K562 (cell line): ENCODE measurements at regions not wholly inside any gene's neighbourhood (a gene's known extent, or its start where the extent isn't known, plus 50 kb on each side); places are given as distances from the start of the nearest gene placed in this dataset.

Experiments used
- ATAC-seq: fragments of 200-7000 bp; cut with Tn5 transposase; 3 replicates; pipeline ENCODE4 v1.9.1; 2020; ENCODE audit warnings: moderate library complexity
- BruUV-seq: library from RNA; stranded (reverse); fragments of 400-500 nt; replicated peaks from 2 replicates; lab custom pipeline; 2021; lab: Mats Ljungman, UMichigan
- CTCF ChIA-PET: fragments of 300-600 bp; formaldehyde crosslinking; extraction: SDS; loops from one replicate; lab custom pipeline; 2021; ENCODE audit warnings: low intra/inter-chr PET ratio; lab: Yijun Ruan, JAX
- POLR2A ChIA-PET: fragments of 300-600, 350-650 bp; sonication (Branson Sonifier 250); formaldehyde crosslinking; extraction: SDS; loops from one replicate; lab custom pipeline; 2021; ENCODE audit warnings: antibody characterized with exemption, inconsistent platforms; lab: Yijun Ruan, JAX
- DNase-seq, 4 experiments: peaks; one replicate each; pipeline versions ENCODE4 v3.0.0 to v3.0.0-alpha.2; 2011 to 2018; ENCODE audit warnings: low spot score in 3 of 4, mixed read lengths in 3 of 4; ENCODE audit errors: extremely low read depth in 1 of 4
- FAIRE-seq: peaks from 2 replicates; lab custom pipeline; 2011; peaks lifted over from hg19 to GRCh38; lab: Jason Lieb, UNC
- H2AFZ ChIP-seq: 2 replicates; pipeline ENCODE4 v1.6.0; 2011; ENCODE audit warnings: low read depth, low read length, control low read depth, inconsistent platforms
- H3K27ac ChIP-seq: fragments of 200-600 bp; 3 replicates; pipeline ENCODE4 v1.8.0; 2011; ENCODE audit warnings: low read depth, mild to moderate bottlenecking, control low read depth, inconsistent platforms, low read length, moderate library complexity, mixed read lengths; ENCODE audit errors: extremely low read depth
- H3K27me3 ChIP-seq, 2 experiments: fragments of 300-600 bp in 1 of 2; 2 replicates in 1 of 2; 3 replicates in 1 of 2; pipeline versions ENCODE4 v1.6.0 to v1.8.0; 2011; ENCODE audit warnings: inconsistent platforms in 2 of 2, low read length in 2 of 2, mild to moderate bottlenecking in 1 of 2, mixed read lengths in 1 of 2, moderate library complexity in 1 of 2; ENCODE audit not compliant: control insufficient read depth in 2 of 2, insufficient read depth in 2 of 2
- H3K36me3 ChIP-seq: fragments of 300-600 bp; 3 replicates; pipeline ENCODE4 v1.8.0; 2011; ENCODE audit warnings: mild to moderate bottlenecking, low read length, inconsistent platforms; ENCODE audit not compliant: control insufficient read depth, insufficient read depth
- H3K4me1 ChIP-seq, 2 experiments: fragments of 200-600 bp in 1 of 2; replicated peaks in 1 of 2; 2 replicates in 1 of 2; 3 replicates in 1 of 2; pipeline versions ENCODE4 v1.5.1 to v1.8.0; 2011; ENCODE audit warnings: inconsistent platforms in 2 of 2, low read length in 2 of 2, mild to moderate bottlenecking in 1 of 2, mixed read lengths in 1 of 2, moderate library complexity in 1 of 2; ENCODE audit not compliant: control insufficient read depth in 2 of 2, insufficient read depth in 2 of 2
- H3K4me2 ChIP-seq: 2 replicates; pipeline ENCODE4 v1.6.1; 2011; ENCODE audit warnings: low read length, control low read depth, inconsistent platforms, mixed read lengths; ENCODE audit not compliant: insufficient read depth
- H3K4me3 ChIP-seq: fragments of 200-600 bp; sonication (generic), shearing (Covaris generic); 2 replicates; pipeline ENCODE4 v1.5.1; 2016; ENCODE audit warnings: control low read depth, inconsistent platforms
- H3K79me2 ChIP-seq: fragments of 200-600 bp; 3 replicates; pipeline ENCODE4 v1.8.0; 2011; ENCODE audit warnings: low read length, inconsistent platforms; ENCODE audit not compliant: control insufficient read depth, insufficient read depth
- H3K9ac ChIP-seq, 2 experiments: 2 replicates each; pipeline versions ENCODE4 v1.6.0 to v1.6.1; 2011; ENCODE audit warnings: low read depth in 2 of 2, low read length in 2 of 2, control low read depth in 1 of 2, inconsistent platforms in 1 of 2, mild to moderate bottlenecking in 1 of 2, mixed read lengths in 1 of 2; ENCODE audit not compliant: insufficient read depth in 1 of 2
- H3K9me1 ChIP-seq: one replicate; pipeline ENCODE4 v1.6.0; 2011; ENCODE audit warnings: inconsistent platforms, mild to moderate bottlenecking, low read length, moderate library complexity; ENCODE audit not compliant: control insufficient read depth, insufficient read depth
- H3K9me3 ChIP-seq: replicated peaks from 2 replicates; pipeline ENCODE4 v1.5.1; 2011; ENCODE audit warnings: low read depth, low read length, inconsistent platforms; ENCODE audit not compliant: control insufficient read depth, insufficient read depth
- H4K20me1 ChIP-seq: replicated peaks from 2 replicates; pipeline ENCODE4 v1.6.1; 2011; ENCODE audit warnings: low read length, inconsistent platforms, mixed read lengths; ENCODE audit not compliant: control insufficient read depth, insufficient read depth
- CBX8 ChIP-seq: fragments of 200-600 bp; sonication (generic); IDR thresholded peaks from 2 replicates; pipeline ENCODE4 v1.6.1; 2012; ENCODE audit warnings: borderline replicate concordance, mixed run types, low read depth, mild to moderate bottlenecking, moderate library complexity, mixed read lengths, low read length, control low read depth, inconsistent platforms; ENCODE audit not compliant: poor library complexity, severe bottlenecking; ENCODE audit errors: extremely low read depth
- MBD2 ChIP-seq: sonication (generic); IDR thresholded peaks from 2 replicates; pipeline ENCODE4 v1.6.1; 2016; ENCODE audit warnings: low read depth, borderline replicate concordance
- MECOM ChIP-seq: fragments of 250-450 bp; sonication (Bioruptor Pico); IDR thresholded peaks from 2 replicates; pipeline ENCODE4 v1.8.0; 2022; ENCODE audit warnings: inconsistent platforms
- MEF2A ChIP-seq: IDR thresholded peaks from 2 replicates; pipeline ENCODE4 v1.6.1; 2011; ENCODE audit warnings: low read depth, mild to moderate bottlenecking, low read length, moderate library complexity; ENCODE audit not compliant: control insufficient read depth
- PHB ChIP-seq: fragments of 250-450 bp; sonication (Bioruptor Pico); IDR thresholded peaks from 2 replicates; pipeline ENCODE4 v1.5.0; 2021
- POLR2AphosphoS2 ChIP-seq: IDR thresholded peaks from 2 replicates; pipeline ENCODE4 v1.6.1; 2012; ENCODE audit warnings: low read length, improper control_type of control experiment
- PRPF4 ChIP-seq: fragments of 200-400 bp; formaldehyde crosslinking; IDR thresholded peaks from one replicate; pipeline ENCODE4 v1.6.1; 2017; ENCODE audit warnings: low read length, low read depth, mild to moderate bottlenecking; ENCODE audit not compliant: insufficient read depth, poor library complexity, severe bottlenecking
- TAF7 ChIP-seq: fragments of 450-650 bp; IDR thresholded peaks from 2 replicates; pipeline ENCODE4 v1.6.1; 2016; ENCODE audit warnings: missing genetic modification characterization, missing compliant biosample characterization
- ZNF699 ChIP-seq: fragments of 250-450 bp; sonication (Bioruptor Pico); IDR thresholded peaks from 2 replicates; pipeline ENCODE4 v1.8.0; 2021; ENCODE audit warnings: mild to moderate bottlenecking, moderate library complexity; ENCODE audit not compliant: insufficient replicate concordance
- ZNF830 ChIP-seq: fragments of 250-450 bp; sonication (Bioruptor Pico); IDR thresholded peaks from 2 replicates; pipeline ENCODE4 v1.5.0; 2021; ENCODE audit warnings: mild to moderate bottlenecking
- ZSCAN32 ChIP-seq: fragments of 450-650 bp; formaldehyde crosslinking; IDR thresholded peaks from 2 replicates; pipeline ENCODE4 v1.4.0; 2020; ENCODE audit warnings: mild to moderate bottlenecking, moderate library complexity
- in situ Hi-C: fragments of 300-500 bp; cut with MboI; formaldehyde crosslinking; loops from 4 replicates; pipeline ENCODE4 v1.15.0; 2018; ENCODE audit warnings: inconsistent platforms, mixed read lengths
- intact Hi-C: fragments of 100-400 bp; cut with micrococcal nuclease; formaldehyde crosslinking; loops from 2 replicates; pipeline ENCODE4 v1.14.2; 2022
- TF ChIP-seq, protein P1 (sequence below), 2 experiments: fragments of 450-650 bp; IDR thresholded peaks; 2 replicates each; pipeline ENCODE4 v1.6.1; 2016; ENCODE audit warnings: mild to moderate bottlenecking in 2 of 2, borderline replicate concordance in 1 of 2, low read depth in 1 of 2, moderate library complexity in 1 of 2
- TF ChIP-seq, protein P2 (sequence below): fragments of 450-650 bp; IDR thresholded peaks from 2 replicates; pipeline ENCODE4 v1.6.1; 2017; ENCODE audit warnings: mild to moderate bottlenecking, moderate library complexity

DNA sequence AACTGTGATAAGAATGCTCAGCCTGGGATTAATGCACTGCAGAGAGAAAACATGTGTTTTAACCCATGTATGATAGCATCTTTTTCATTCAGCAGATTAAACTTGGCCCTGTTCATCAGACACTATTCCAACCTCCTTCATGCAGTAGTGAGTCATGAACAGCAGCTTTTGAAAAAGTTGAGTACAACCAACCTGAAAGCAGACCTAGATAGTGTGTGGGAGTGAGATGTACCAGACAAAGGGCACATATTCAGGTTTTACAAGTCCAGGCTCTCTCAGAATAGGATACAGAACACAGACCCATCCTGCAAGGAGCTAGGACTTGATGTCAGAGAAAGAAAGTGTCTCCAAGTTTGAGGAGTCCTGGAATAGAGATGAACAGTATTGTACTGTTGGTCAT lies 237.3 kb upstream of the STS start:
- Histone ChIP-seq H2AFZ (no peak overlapping the region), H3K9ac (no peak overlapping the region), H3K79me2 (no peaks in the 10 kb centered on the region), H3K36me3 (no peaks in the 10 kb centered on the region), H3K9me3 (no peaks in the 10 kb centered on the region), H3K4me3 (no peak overlapping the region), H3K27me3 (no peaks in the 10 kb centered on the region), H4K20me1 (no peaks in the 10 kb centered on the region), H3K27ac (no peak overlapping the region), H3K4me2 (no peak overlapping the region), H3K9me1 (no peaks in the 10 kb centered on the region), H3K4me1 (no peaks in the 10 kb centered on the region)
- BruUV-seq, result no TSS peak
- no peak for DNase-seq
- in situ Hi-C loops, result no loop called here
- CTCF ChIA-PET, result no interaction called here
- ATAC-seq, result no peak
- intact Hi-C loops, result no loop called here
- POLR2A ChIA-PET, result no interaction called here
- no peak for FAIRE-seq
- TF ChIP-seq, protein P1, sequence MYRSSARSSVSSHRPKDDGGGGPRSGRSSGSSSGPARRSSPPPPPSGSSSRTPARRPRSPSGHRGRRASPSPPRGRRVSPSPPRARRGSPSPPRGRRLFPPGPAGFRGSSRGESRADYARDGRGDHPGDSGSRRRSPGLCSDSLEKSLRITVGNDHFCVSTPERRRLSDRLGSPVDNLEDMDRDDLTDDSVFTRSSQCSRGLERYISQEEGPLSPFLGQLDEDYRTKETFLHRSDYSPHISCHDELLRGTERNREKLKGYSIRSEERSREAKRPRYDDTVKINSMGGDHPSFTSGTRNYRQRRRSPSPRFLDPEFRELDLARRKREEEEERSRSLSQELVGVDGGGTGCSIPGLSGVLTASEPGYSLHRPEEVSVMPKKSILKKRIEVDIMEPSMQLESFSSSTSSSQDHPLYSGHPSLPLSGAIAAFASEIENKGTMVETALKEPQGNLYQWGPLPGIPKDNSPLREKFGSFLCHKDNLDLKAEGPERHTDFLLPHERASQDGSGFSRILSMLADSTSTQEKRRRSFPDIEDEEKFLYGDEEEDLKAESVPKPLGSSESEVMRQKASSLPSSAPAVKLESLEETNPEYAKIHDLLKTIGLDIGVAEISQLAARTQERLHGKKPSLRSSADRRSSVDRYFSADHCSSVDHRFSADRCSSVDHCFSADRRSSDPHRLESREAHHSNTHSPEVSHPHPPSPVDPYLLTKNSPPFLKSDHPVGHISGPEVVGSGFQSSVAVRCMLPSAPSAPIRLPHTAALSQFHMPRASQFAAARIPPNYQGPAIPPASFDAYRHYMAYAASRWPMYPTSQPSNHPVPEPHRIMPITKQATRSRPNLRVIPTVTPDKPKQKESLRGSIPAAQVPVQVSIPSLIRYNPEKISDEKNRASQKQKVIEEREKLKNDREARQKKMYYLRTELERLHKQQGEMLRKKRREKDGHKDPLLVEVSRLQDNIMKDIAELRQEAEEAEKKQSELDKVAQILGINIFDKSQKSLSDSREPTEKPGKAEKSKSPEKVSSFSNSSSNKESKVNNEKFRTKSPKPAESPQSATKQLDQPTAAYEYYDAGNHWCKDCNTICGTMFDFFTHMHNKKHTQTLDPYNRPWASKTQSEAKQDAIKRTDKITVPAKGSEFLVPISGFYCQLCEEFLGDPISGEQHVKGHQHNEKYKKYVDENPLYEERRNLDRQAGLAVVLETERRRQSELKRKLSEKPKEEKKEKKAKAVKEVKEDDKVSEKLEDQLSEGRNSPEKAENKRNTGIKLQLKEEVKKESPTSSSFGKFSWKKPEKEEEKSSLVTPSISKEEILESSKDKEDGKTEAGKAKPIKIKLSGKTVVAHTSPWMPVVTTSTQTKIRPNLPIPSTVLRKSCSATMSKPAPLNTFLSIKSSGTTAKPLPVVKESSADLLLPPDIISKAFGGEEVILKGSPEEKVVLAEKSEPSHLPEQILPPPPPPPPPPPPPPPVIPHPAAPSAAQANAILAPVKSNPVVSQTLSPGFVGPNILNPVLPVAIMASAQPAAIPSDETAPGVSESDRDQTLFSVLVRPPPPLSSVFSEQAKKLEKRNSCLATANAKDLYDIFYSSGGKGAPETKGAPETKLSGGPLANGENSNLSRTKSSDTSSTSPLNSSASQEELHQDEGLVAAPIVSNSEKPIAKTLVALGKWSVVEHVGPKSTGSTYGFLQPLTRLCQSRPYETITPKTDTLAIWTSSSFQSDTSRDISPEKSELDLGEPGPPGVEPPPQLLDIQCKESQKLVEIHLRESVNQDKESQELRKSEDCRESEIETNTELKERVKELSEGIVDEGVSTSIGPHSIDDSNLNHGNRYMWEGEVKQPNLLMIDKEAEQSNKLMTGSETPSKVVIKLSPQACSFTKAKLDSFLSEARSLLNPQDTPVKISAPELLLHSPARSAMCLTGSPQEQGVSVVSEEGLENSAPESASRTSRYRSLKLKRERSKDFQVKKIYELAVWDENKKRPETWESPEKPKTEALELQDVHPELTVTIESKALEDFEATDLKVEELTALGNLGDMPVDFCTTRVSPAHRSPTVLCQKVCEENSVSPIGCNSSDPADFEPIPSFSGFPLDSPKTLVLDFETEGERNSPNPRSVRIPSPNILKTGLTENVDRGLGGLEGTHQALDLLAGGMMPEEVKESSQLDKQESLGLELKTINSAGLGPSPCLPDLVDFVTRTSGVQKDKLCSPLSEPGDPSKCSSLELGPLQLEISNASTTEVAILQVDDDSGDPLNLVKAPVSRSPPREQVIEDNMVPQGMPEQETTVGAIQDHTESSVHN (IDR thresholded peaks at IDR 0.05; ENCODE audit: borderline replicate concordance in 1 of 2, low read depth in 1 of 2), result no peak
- TF ChIP-seq ZNF830 (CRISPR knock-in tag), result no peak
- TF ChIP-seq ZNF699 (CRISPR knock-in tag), result no peak
- no peak for TF ChIP-seq TAF7
- TF ChIP-seq PRPF4, result no peak
- no peak for TF ChIP-seq MBD2
- TF ChIP-seq, protein P2, sequence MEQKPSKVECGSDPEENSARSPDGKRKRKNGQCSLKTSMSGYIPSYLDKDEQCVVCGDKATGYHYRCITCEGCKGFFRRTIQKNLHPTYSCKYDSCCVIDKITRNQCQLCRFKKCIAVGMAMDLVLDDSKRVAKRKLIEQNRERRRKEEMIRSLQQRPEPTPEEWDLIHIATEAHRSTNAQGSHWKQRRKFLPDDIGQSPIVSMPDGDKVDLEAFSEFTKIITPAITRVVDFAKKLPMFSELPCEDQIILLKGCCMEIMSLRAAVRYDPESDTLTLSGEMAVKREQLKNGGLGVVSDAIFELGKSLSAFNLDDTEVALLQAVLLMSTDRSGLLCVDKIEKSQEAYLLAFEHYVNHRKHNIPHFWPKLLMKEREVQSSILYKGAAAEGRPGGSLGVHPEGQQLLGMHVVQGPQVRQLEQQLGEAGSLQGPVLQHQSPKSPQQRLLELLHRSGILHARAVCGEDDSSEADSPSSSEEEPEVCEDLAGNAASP, result no peak
- no peak for TF ChIP-seq PHB (CRISPR knock-in tag)
- no peak for TF ChIP-seq CBX8
- no peak for TF ChIP-seq MECOM (CRISPR knock-in tag)
- no peak for TF ChIP-seq MEF2A
- TF ChIP-seq POLR2AphosphoS2, result no peak
- TF ChIP-seq ZSCAN32 (CRISPR knock-in tag), result no peak
